NK-92 treated with Interleukin-12 subunit alpha and Interleukin-12 subunit beta, amount 100 ng/mL, for 24 hours (cell line): ENCODE measurements at regions not wholly inside any gene's neighbourhood (a gene's known extent, or its start where the extent isn't known, plus 50 kb on each side); places are given as distances from the start of the nearest gene placed in this dataset.
"Not testable (repeated sequence)": the region's sequence is repeated elsewhere in the genome, so short reads cannot be mapped to it uniquely, and the experiment has no call there.

Experiments used
- DNase-seq: peaks from one replicate; lab custom pipeline; 2025; lab: John Stamatoyannopoulos, UW

DNA sequence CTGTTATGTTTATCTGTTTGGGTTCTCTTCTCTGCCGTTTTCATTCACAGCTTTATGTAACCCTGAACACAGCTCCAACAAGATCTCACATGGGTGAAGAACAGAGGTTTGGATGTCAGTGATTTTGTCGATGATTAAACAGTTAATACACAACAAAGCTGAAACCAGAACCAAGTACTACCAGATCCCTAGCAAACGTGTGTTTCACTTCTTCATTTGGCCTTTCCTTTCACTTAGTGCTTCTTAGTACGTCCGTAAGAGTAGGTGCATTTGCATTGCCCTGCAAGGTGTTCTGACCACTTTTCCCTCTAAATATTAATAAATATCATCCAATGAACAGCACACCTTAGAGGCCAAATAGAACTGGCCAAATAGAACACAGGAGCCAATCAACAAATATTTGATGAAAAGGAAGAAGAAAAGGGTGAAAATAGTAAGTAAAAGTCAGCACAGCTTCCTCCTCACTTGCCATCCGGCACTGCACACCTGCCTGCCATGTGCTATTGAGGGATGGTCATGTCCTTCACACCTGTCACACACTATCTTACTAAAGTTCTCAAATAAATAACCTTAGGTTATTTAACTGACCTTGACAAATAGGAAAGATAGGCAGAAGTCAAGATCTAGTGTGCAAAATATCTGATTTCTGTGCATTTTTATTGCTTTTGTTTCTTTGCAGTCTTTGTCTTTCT, 252.6 kb upstream of the ANKRD30A start:
- no peak for DNase-seq

GRCh38 chr10:36840788-36841187, 284.6 kb upstream of the ANKRD30A start:
- DNase-seq: no peak

- DNase-seq: no peak
Measured at GRCh38 chr10:36837416-36837815, 288.0 kb upstream of the ANKRD30A start.

GRCh38 chr10:36819781-36820180, 305.6 kb upstream of the ANKRD30A start:
- no peak for DNase-seq

- DNase-seq: no peak
Measured at GRCh38 chr10:36817898-36818297, 307.5 kb upstream of the ANKRD30A start.

DNA sequence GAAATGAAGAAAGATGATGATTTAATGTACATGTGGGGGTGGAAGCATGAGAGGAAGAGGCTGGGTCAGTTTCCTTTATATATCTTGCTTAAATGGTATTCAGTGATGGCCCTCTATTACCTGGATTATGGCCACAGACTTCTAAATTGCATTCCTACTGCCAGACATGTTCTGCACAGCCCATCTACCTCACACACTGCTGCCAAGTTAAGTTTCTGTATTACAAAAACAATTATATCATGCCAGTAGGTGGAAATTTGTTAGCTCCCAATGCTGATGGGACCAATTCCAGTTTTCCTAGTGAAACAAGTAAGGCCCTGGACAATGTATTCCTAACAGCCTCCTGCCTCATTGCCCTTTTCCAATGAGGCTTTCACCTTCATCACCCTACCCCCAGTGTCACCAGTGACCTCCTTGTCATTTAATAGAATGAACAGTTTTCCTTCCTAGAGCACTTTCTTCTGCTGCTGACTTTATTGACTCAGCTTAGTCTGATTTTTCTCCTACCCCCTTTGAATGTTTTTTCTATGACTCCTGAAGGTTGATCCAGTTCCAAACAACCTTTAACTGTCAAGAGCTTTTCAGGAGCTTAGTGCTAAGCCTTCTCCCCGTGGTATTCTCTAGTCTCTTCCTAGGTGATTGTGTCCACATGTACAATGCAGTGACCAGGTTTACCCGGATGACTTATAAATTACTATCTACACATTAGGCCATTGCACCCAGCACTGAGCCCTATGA, 316.6 kb upstream of the ANKRD30A start:
- DNase-seq: no peak

DNA sequence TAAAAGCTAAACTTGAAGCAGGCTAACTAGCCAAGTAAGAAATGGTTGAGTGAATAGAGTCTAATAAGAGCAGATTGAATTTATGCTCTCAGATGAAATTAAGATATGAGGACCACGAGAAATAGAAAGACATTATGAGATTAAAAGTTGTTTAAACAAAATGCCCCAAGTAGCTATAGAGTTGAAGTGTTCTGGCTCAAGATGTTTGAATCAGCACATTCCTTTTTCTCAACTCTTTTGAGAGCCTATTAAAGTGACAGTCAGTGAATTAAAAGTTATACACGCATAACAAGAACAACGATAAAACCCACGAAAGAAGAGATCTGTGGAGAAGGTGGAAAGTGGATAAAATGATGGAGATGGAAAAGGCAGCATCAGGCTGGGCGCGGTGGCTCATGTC, 322.2 kb upstream of the ANKRD30A start:
- DNase-seq: no peak

DNA sequence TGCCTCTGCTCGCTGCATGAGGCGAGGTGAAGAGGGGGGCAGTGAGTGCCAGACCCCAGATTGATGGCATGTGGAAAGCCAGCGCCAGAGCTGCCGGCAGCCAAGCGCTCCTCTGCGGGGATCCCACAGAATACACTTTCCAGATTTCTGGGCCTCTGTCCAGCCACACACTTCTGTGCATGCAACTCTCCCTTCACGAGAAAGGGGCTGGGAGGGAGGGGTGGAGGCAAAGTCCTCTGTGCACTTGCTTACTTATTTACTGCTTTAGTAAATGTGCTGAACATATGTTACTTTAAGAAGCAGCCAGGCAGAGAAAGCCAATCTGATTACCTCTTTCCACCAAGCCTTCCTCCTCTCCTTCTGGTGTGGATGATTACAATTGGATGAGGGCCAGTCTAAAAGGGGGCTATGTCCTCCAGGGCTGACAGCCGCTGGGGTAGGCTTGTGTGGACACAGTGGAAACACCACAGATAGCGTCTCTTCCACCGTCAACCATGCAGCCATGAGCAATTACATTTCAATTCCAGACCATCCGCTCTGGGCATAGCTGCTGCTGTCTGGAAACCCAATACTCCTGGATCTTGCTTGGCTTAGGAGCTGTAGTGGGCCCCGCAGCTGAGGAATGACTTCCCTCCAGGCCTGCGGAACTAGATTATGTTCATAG, 322.8 kb upstream of the ANKRD30A start:
- no peak for DNase-seq

GRCh38 chr10:36801660-36802059, 323.7 kb upstream of the ANKRD30A start:
- no peak for DNase-seq

GRCh38 chr10:36794981-36795380, 330.4 kb upstream of the ANKRD30A start:
- DNase-seq: no peak

DNA sequence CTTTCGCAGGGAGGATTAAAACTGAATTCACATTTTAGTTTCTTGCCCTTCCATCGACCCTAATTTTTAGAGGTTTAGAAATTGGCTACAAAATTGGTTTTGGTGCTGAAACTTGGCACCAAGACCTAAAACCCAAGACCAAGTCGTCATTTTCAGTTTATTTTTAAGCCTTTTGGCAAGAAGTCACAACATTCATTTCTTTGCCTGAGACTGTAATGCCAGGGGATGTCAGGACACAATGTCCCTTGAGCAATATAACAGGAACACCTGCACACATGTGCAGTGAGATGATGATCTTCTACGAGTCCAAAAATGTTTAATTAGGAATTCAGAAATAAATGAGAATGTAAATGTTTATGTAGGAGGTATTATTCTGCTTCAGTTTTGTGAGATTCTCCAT, 335.4 kb upstream of the ANKRD30A start:
- DNase-seq: no peak

- DNase-seq: no peak
Measured at GRCh38 chr10:36788152-36788551, 337.2 kb upstream of the ANKRD30A start.

- no peak for DNase-seq
Measured at GRCh38 chr10:36783400-36783799, 342.0 kb upstream of the ANKRD30A start.

DNA sequence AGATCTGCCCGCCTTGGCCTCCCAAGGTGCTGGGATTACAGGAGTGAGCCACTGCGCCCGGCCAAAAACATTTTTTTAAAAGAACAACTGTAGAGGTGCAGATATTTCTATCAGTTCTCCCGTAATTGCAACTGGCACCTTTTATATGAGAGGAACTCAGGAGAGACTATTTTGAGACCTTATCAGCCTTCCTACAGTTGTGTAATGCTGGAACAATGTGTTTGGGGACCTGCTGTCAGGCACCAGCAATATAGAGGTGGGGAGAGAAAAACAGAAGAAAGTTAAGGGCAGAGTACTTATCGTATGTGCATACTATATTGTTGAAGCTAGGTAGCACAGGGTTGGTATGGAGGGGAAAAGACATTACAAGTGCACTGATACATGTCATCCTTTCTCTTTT, 343.8 kb upstream of the ANKRD30A start:
- DNase-seq: no peak

- DNase-seq: no peak
Measured at GRCh38 chr10:36780158-36780557, 345.2 kb upstream of the ANKRD30A start.

- no peak for DNase-seq
Measured at GRCh38 chr10:36779238-36779846, 346.1 kb upstream of the ANKRD30A start.

DNA sequence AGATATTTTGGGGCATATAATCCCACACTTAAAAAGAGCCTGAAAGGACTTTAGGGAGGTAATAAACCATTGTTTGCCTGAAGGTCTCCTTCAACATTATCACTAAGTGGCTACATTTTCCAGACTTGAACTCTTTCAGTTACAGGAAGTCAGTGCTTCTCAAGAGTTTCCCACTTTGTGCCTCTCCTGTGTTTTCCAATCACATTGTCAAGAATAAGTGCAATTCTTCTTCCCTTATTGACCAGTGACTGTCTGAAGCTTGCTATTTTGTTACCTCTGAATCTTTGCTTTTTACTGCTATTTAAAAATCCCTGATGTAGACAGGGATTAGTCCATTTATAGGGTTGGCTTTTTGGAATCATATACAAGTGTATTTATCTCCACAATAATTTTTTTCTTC, 346.7 kb upstream of the ANKRD30A start:
- no peak for DNase-seq

- DNase-seq: no peak
Measured at GRCh38 chr10:36773652-36774051, 351.7 kb upstream of the ANKRD30A start.

- no peak for DNase-seq
Measured at GRCh38 chr10:36771725-36772124, 353.7 kb upstream of the ANKRD30A start.

GRCh38 chr10:36769741-36770140, 355.7 kb upstream of the ANKRD30A start:
- not testable (repeated sequence) for DNase-seq

- DNase-seq: no peak
Measured at GRCh38 chr10:36766940-36767339, 358.5 kb upstream of the ANKRD30A start.

GRCh38 chr10:36766415-36766810, 359.0 kb upstream of the ANKRD30A start:
- DNase-seq: no peak
